ENCODE measurements at regions not wholly inside any gene's neighbourhood (a gene's known extent, or its start where the extent isn't known, plus 50 kb on each side); places are given as distances from the start of the nearest gene placed in this dataset.

DNA sequence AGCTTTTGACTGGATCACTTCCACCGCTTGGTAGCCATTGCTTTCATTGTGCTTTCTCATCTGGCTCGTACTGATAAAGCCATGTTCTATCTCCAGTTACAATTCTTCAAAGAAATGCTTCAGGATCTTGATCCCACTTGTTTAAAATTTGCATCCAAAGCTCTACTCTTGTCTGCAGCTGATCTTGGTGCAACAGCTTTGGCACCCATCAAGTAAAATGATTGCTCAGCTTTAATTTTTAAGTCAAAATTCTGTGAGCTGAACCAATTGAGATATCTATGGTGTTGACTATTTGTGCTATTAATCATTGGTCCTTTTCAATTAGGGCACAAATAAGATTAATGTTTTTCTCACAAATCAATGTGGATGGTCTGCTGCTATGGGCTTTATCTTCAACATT lies 54.8 kb upstream of the DUSP10 start:
- Histone ChIP-seq H3K4me3 (no peak overlapping the region), H3K36me3 (no peaks in the 10 kb centered on the region), H3K9me3 (peaks cover 0 to 8% (median 3%) of the 10 kb centered on the region in 4 donors), H3K4me1 (no peaks in the 10 kb centered on the region), H3K27me3 (no peaks in the 10 kb centered on the region), H3K27ac (no peak overlapping the region)
- intact Hi-C loops (cut with DNase I; ENCODE audit: low total_unique reads): no loop called here
- no peak for DNase-seq
- 77 to 87% (median 79%) methylated on average over 2 of the region's 2 CpGs for WGBS, 5 donors
- TF ChIP-seq CTCF (IDR thresholded peaks at IDR 0.05): no peak
- TF ChIP-seq EP300 (IDR thresholded peaks at IDR 0.05): no peak
- no peak for TF ChIP-seq POLR2AphosphoS5 (IDR thresholded peaks at IDR 0.05)
- no peak for TF ChIP-seq POLR2A (IDR thresholded peaks at IDR 0.05)

- Histone ChIP-seq H3K9me3 (peaks cover 0 to 8% (median 3%) of the 10 kb centered on the region in 4 donors), H3K4me1 (no peaks in the 10 kb centered on the region), H3K4me3 (no peak overlapping the region), H3K27me3 (no peaks in the 10 kb centered on the region), H3K27ac (no peak overlapping the region), H3K36me3 (no peaks in the 10 kb centered on the region)
- DNase-seq: no peak
- no peak for TF ChIP-seq EP300 (IDR thresholded peaks at IDR 0.05)
- no peak for TF ChIP-seq POLR2A (IDR thresholded peaks at IDR 0.05)
- no peak for TF ChIP-seq CTCF (IDR thresholded peaks at IDR 0.05)
- no peak for TF ChIP-seq POLR2AphosphoS5 (IDR thresholded peaks at IDR 0.05)
- intact Hi-C loops (cut with DNase I; ENCODE audit: low total_unique reads): no loop called here
- 65 to 87% (median 83%) methylated on average over 3 of the region's 3 CpGs for WGBS, 5 donors
Measured at GRCh38 chr1:221795380-221795779, 53.5 kb upstream of the DUSP10 start.

GRCh38 chr1:221794935-221795334 lies 53.0 kb upstream of the DUSP10 start:
- Histone ChIP-seq H3K36me3 (no peaks in the 10 kb centered on the region), H3K27ac (no peak overlapping the region), H3K9me3 (peaks cover 0 to 7% (median 2%) of the 10 kb centered on the region in 4 donors), H3K4me3 (no peak overlapping the region), H3K27me3 (no peaks in the 10 kb centered on the region), H3K4me1 (no peaks in the 10 kb centered on the region)
- TF ChIP-seq POLR2AphosphoS5 (IDR thresholded peaks at IDR 0.05): no peak
- TF ChIP-seq EP300 (IDR thresholded peaks at IDR 0.05): no peak
- no peak for TF ChIP-seq POLR2A (IDR thresholded peaks at IDR 0.05)
- TF ChIP-seq CTCF (IDR thresholded peaks at IDR 0.05): no peak
- DNase-seq: no peak
- intact Hi-C loops (cut with DNase I; ENCODE audit: low total_unique reads): no loop called here
- 62 to 91% (median 63%) methylated on average over 1 of the region's 1 CpG for WGBS, 5 donors

GRCh38 chr1:221794079-221794670 lies 52.3 kb upstream of the DUSP10 start:
- Histone ChIP-seq H3K9me3 (no peaks in the 10 kb centered on the region), H3K4me1 (no peaks in the 10 kb centered on the region), H3K36me3 (no peaks in the 10 kb centered on the region), H3K27me3 (no peaks in the 10 kb centered on the region), H3K27ac (no peak overlapping the region), H3K4me3 (no peak overlapping the region)
- 32 to 79% (median 47%) methylated on average over 2 of the region's 2 CpGs for WGBS, 5 donors
- DNase-seq: no peak
- no peak for TF ChIP-seq CTCF (IDR thresholded peaks at IDR 0.05)
- TF ChIP-seq POLR2AphosphoS5 (IDR thresholded peaks at IDR 0.05): no peak
- TF ChIP-seq POLR2A (IDR thresholded peaks at IDR 0.05): no peak
- no peak for TF ChIP-seq EP300 (IDR thresholded peaks at IDR 0.05)
- intact Hi-C loops (cut with DNase I; ENCODE audit: low total_unique reads): no loop called here

All from stomach (tissue), 8 donors.